ENCODE measurements at regions not wholly inside any gene's neighbourhood (a gene's known extent, or its start where the extent isn't known, plus 50 kb on each side); places are given as distances from the start of the nearest gene placed in this dataset.

GRCh38 chr4:145231906-145232700, 51.7 kb upstream of the OTUD4 start:
- no peak for DNase-seq

DNA sequence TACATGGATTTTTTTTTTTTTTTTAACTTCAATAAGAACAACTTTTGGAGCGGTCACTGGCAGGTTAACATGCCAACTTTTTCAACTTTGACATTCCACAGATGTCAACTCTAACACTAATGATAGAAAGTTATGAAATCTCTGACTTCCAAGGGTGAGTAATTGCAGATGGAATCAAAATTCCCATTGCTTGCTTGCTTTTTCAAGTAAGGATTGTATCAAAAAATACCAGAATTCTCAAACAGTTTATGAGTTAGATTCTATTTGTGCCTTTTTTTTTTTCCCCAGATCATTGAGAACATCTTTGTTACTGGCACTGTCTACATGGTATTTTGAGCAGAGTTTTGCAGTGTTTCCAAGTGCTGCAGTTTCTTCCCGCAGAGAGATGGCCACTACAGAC, 50.3 kb upstream of the OTUD4 start:
- no peak for DNase-seq
